Glutamatergic neuron (in vitro differentiated cells): ENCODE measurements at regions not wholly inside any gene's neighbourhood (a gene's known extent, or its start where the extent isn't known, plus 50 kb on each side); places are given as distances from the start of the nearest gene placed in this dataset.

Experiments used
- DNase-seq: peaks from one replicate; pipeline ENCODE4 v3.0.0; 2022
- H3K27ac Mint-ChIP-seq: one replicate; pipeline ENCODE4 v1.8.0; 2020; ENCODE audit warnings: mild to moderate bottlenecking, mixed read lengths, inconsistent platforms; ENCODE audit not compliant: unreplicated experiment
- H3K27me3 Mint-ChIP-seq: one replicate; pipeline ENCODE4 v1.8.0; 2020; ENCODE audit warnings: mild to moderate bottlenecking, moderate library complexity, mixed read lengths, inconsistent platforms; ENCODE audit not compliant: unreplicated experiment
- H3K36me3 Mint-ChIP-seq: one replicate; pipeline ENCODE4 v1.8.0; 2020; ENCODE audit warnings: mild to moderate bottlenecking, mixed read lengths, inconsistent platforms; ENCODE audit not compliant: unreplicated experiment
- H3K4me1 Mint-ChIP-seq: one replicate; pipeline ENCODE4 v1.8.0; 2020; ENCODE audit warnings: mild to moderate bottlenecking, low read depth, mixed read lengths, inconsistent platforms; ENCODE audit not compliant: unreplicated experiment
- H3K4me3 Mint-ChIP-seq: one replicate; pipeline ENCODE4 v1.8.0; 2020; ENCODE audit warnings: mild to moderate bottlenecking, mixed read lengths, inconsistent platforms; ENCODE audit not compliant: unreplicated experiment
- H3K9me3 Mint-ChIP-seq: one replicate; pipeline ENCODE4 v1.8.0; 2020; ENCODE audit warnings: mild to moderate bottlenecking, moderate library complexity, mixed read lengths, inconsistent platforms; ENCODE audit not compliant: unreplicated experiment
- TF ChIP-seq, protein P1 (sequence below): fragments of 200-600 bp; sonication (generic); IDR thresholded peaks from one replicate; pipeline ENCODE4 v1.5.0; 2021; ENCODE audit not compliant: partially characterized antibody, unreplicated experiment

DNA sequence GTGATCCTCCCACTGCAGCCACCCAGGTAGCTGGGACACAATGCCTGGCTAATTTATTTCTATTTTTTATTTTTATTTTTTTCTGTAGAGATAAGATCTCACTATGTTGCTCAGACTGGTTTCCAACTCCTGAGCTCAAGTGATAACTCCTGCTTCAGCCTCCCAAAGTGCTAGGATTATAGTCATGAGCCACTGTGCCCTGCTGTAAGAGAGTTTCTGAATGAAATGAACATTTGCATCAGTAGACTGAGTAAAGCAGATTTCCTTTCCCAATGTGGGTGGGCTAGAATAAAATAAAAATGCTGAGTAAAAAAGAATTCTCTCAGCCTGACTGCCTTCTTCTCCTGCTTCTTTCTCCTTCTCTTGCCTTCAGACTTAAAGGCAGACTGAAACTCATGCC is 555.4 kb upstream of the PITX2 start:
- Mint-ChIP-seq H3K36me3 (peaks cover 1% of the 10 kb centered on the region), H3K27me3 (no peaks in the 10 kb centered on the region), H3K27ac (no peak overlapping the region)

DNA sequence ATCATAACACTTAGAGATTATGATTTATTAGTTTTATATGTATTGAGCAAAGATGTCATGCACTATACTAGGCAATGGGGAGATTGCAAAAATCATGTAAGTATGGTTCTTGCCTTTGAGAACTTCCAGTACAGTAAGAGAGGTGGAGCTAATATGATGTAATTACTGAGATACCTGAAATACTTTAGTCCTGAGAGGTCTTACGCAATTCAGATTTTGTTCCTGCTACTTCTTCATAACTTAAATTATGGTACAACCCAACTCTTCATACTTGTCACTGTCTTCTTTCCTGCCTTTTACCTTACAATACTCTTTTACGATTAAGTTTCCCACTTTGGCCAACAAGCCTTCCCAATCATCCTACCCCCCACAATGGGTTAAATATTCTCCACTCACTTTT is 564.2 kb upstream of the PITX2 start:
- Mint-ChIP-seq H3K9me3 (no peaks in the 10 kb centered on the region), H3K4me1 (no peaks in the 10 kb centered on the region), H3K27ac (no peak overlapping the region), H3K27me3 (no peaks in the 10 kb centered on the region), H3K4me3 (no peak overlapping the region), H3K36me3 (peaks cover 11% of the 10 kb centered on the region)
- TF ChIP-seq, protein P1, sequence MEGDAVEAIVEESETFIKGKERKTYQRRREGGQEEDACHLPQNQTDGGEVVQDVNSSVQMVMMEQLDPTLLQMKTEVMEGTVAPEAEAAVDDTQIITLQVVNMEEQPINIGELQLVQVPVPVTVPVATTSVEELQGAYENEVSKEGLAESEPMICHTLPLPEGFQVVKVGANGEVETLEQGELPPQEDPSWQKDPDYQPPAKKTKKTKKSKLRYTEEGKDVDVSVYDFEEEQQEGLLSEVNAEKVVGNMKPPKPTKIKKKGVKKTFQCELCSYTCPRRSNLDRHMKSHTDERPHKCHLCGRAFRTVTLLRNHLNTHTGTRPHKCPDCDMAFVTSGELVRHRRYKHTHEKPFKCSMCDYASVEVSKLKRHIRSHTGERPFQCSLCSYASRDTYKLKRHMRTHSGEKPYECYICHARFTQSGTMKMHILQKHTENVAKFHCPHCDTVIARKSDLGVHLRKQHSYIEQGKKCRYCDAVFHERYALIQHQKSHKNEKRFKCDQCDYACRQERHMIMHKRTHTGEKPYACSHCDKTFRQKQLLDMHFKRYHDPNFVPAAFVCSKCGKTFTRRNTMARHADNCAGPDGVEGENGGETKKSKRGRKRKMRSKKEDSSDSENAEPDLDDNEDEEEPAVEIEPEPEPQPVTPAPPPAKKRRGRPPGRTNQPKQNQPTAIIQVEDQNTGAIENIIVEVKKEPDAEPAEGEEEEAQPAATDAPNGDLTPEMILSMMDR, result no peak
- DNase-seq, result no peak

More for the DNA sequence above, 555.4 kb upstream of the PITX2 start:
- Mint-ChIP-seq H3K4me1 (no peaks in the 10 kb centered on the region), H3K9me3 (no peaks in the 10 kb centered on the region), H3K4me3 (no peak overlapping the region)
- no peak for DNase-seq
- TF ChIP-seq, protein P1, result no peak

DNA sequence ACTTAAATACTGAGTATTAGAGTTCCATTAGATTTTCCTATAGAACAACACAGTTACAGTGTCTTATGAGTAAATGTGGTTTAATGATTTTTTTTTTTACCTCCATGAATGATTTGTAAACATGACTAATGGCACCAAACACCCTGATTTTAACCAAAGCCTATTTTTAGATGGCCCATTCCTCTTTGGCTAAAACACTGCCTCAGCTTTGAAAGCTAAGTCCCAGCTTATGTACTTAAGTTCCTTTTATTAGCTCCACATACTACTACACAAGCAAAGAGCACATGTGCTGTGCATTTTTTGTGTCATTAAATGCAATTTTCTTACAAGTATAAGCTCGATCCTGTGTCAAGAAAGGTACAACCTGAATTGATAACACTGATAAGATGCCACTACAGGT is 575.6 kb upstream of the PITX2 start:
- no peak overlapping the region for H3K27ac Mint-ChIP-seq
- no peaks in the 10 kb centered on the region for H3K9me3 Mint-ChIP-seq
- TF ChIP-seq, protein P1, result no peak
- H3K4me3 Mint-ChIP-seq, result no peak overlapping the region
- H3K4me1 Mint-ChIP-seq, result no peaks in the 10 kb centered on the region
- no peaks in the 10 kb centered on the region for H3K36me3 Mint-ChIP-seq
- peaks cover 2% of the 10 kb centered on the region for H3K27me3 Mint-ChIP-seq
- no peak for DNase-seq

DNA sequence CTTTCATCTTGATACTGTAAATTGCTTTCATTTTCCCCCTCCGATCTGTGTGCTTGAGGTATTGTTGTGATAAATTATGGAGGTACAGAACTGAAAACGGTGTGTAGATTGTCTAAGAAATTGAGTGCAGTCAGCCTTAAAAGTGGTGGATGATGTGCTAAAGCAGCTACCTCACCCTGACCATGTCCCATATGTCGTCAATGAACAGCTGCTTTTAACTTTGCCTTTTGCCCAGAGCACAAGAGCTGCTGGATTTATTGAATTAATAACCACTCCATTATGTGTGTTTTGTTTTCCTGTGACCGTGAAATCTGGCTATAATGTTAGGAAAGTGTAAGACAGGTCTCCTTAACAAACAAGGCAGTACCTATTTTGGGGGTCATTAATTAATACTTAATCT is 581.9 kb upstream of the PITX2 start:
- Mint-ChIP-seq H3K9me3 (no peaks in the 10 kb centered on the region), H3K27me3 (no peaks in the 10 kb centered on the region), H3K4me1 (peaks cover 11% of the 10 kb centered on the region), H3K36me3 (no peaks in the 10 kb centered on the region), H3K27ac (peak overlapping the region; percentile 7), H3K4me3 (peak overlapping the region; percentile 1)
- TF ChIP-seq, protein P1, result no peak
- DNase-seq, result no peak

DNA sequence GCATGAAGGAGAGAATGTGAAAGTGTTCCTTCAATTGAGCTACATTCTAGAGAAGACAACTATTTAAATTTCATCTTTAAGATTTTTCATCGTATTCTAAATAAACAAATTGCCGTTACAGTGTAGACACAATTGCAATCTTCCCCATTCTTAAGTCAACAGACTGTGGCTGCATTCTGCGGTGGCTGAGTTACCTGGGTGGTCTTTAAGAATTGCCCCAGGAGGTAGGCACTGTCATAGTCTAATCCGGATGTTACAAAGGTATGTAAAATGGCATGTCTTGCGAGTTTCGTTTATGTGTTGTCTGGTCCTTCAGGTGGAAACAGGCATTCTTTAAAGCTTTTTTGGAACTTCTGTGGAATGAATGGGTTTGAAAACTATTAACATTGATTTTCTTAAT is 586.1 kb upstream of the PITX2 start:
- H3K27me3 Mint-ChIP-seq, result no peaks in the 10 kb centered on the region
- H3K4me3 Mint-ChIP-seq, result no peak overlapping the region
- TF ChIP-seq, protein P1, result no peak
- no peak for DNase-seq
- peaks cover 5% of the 10 kb centered on the region for H3K36me3 Mint-ChIP-seq
- H3K27ac Mint-ChIP-seq, result no peak overlapping the region
- H3K9me3 Mint-ChIP-seq, result no peaks in the 10 kb centered on the region
- H3K4me1 Mint-ChIP-seq, result peaks cover 23% of the 10 kb centered on the region
